HCT116 (cell line): ENCODE measurements at regions not wholly inside any gene's neighbourhood (a gene's known extent, or its start where the extent isn't known, plus 50 kb on each side); places are given as distances from the start of the nearest gene placed in this dataset.

Experiments used
- ATAC-seq: fragments of 200-7000 bp; cut with Tn5 transposase; 2 replicates; pipeline ENCODE4 v1.9.1; 2020; ENCODE audit warnings: mild to moderate bottlenecking, moderate library complexity
- BruUV-seq: library from RNA; stranded (reverse); fragments of 400-500 nt; replicated peaks from 2 replicates; lab custom pipeline; 2021; lab: Mats Ljungman, UMichigan
- CTCF ChIA-PET: fragments of 300-600 bp; sonication (Branson Sonifier 250); formaldehyde crosslinking; loops from one replicate; lab custom pipeline; 2021; ENCODE audit warnings: antibody characterized with exemption; lab: Charles Lee
- POLR2A ChIA-PET: fragments of 300-600, 350-600 bp; sonication (Branson Sonifier 250); formaldehyde crosslinking; loops from one replicate; lab custom pipeline; 2021; ENCODE audit warnings: antibody characterized with exemption; lab: Charles Lee
- RAD21 ChIA-PET, 2 experiments: fragments of 300-600 bp; sonication (Branson Sonifier 250); formaldehyde crosslinking; loops; one replicate each; lab custom pipeline; 2023; ENCODE audit warnings: low total read pairs in 2 of 2; ENCODE audit not compliant: uncharacterized antibody in 2 of 2, unreplicated experiment in 2 of 2, low non-redundant PET in 1 of 2; lab: Charles Lee
- DNase-seq: peaks from one replicate; pipeline ENCODE4 v3.0.0-alpha.2; 2010; ENCODE audit warnings: low read depth, low spot score
- H2AFZ ChIP-seq: fragments of 200-600 bp; shearing (Covaris generic), sonication (generic); 2 replicates; pipeline ENCODE4 v1.6.1; 2017; ENCODE audit warnings: low read depth, mixed run types, mixed read lengths, antibody characterized with exemption, low read length; ENCODE audit not compliant: poor library complexity, severe bottlenecking
- H3K27ac ChIP-seq: 2 replicates; pipeline ENCODE4 v1.5.1; 2012; ENCODE audit warnings: low read depth, low read length
- H3K27me3 ChIP-seq: fragments of 200-600 bp; sonication (generic); 2 replicates; pipeline ENCODE4 v1.6.1; 2016; ENCODE audit warnings: mixed run types, low read length, mixed read lengths; ENCODE audit not compliant: insufficient read depth
- H3K36me3 ChIP-seq, 2 experiments: fragments of 200-500 bp in 1 of 2; fragments of 200-600 bp in 1 of 2; sonication (Bioruptor generic) in 1 of 2; sonication (generic) in 1 of 2; 2 replicates each; pipeline versions ENCODE4 v1.5.1 to v1.6.1; 2014 to 2016; ENCODE audit warnings: low read length in 2 of 2, inconsistent platforms in 1 of 2, mixed read lengths in 1 of 2, mixed run types in 1 of 2; ENCODE audit not compliant: insufficient read depth in 2 of 2, control insufficient read depth in 1 of 2
- H3K4me1 ChIP-seq, 2 experiments: fragments of 200-600 bp in 1 of 2; sonication (generic) in 1 of 2; 2 replicates each; pipeline versions ENCODE4 v1.5.1 to v1.6.1; 2012 to 2017; ENCODE audit warnings: low read length in 2 of 2, inconsistent platforms in 1 of 2, mild to moderate bottlenecking in 1 of 2, mixed read lengths in 1 of 2, mixed run types in 1 of 2, moderate library complexity in 1 of 2; ENCODE audit not compliant: insufficient read depth in 2 of 2, control insufficient read depth in 1 of 2
- H3K4me2 ChIP-seq: fragments of 200-600 bp; sonication (generic); 2 replicates; pipeline ENCODE4 v1.6.1; 2017; ENCODE audit warnings: mixed run types, low read length, mixed read lengths
- H3K4me3 ChIP-seq, 2 experiments: fragments of 200-600 bp in 1 of 2; sonication (generic) in 1 of 2; replicated peaks in 1 of 2; 2 replicates each; pipeline ENCODE4 v1.5.1; 2011 to 2016; ENCODE audit warnings: low read length in 2 of 2, control low read depth in 1 of 2, low read depth in 1 of 2, mild to moderate bottlenecking in 1 of 2, mixed read lengths in 1 of 2, mixed run types in 1 of 2
- H3K79me2 ChIP-seq: fragments of 200-600 bp; sonication (generic); 2 replicates; pipeline ENCODE4 v1.6.1; 2017; ENCODE audit warnings: mild to moderate bottlenecking, mixed run types, low read length, moderate library complexity, mixed read lengths; ENCODE audit not compliant: insufficient read depth
- H3K9ac ChIP-seq: fragments of 200-600 bp; sonication (generic); 2 replicates; pipeline ENCODE4 v1.6.1; 2016; ENCODE audit warnings: low read length, mixed read lengths
- H3K9me2 ChIP-seq: fragments of 200-600 bp; sonication (generic), shearing (Covaris generic); 2 replicates; pipeline ENCODE4 v1.6.1; 2017; ENCODE audit warnings: mixed run types, mild to moderate bottlenecking, moderate library complexity; ENCODE audit not compliant: insufficient read depth
- H3K9me3 ChIP-seq, 2 experiments: fragments of 200-500 bp in 1 of 2; fragments of 200-600 bp in 1 of 2; sonication (Bioruptor generic) in 1 of 2; sonication (generic) in 1 of 2; 2 replicates each; pipeline ENCODE4 v1.6.1; 2014 to 2017; ENCODE audit warnings: low read length in 2 of 2, mixed read lengths in 2 of 2, inconsistent platforms in 1 of 2, low read depth in 1 of 2, mild to moderate bottlenecking in 1 of 2, mixed run types in 1 of 2, moderate library complexity in 1 of 2; ENCODE audit not compliant: control insufficient read depth in 1 of 2, insufficient read depth in 1 of 2
- H4K20me1 ChIP-seq: fragments of 200-600 bp; sonication (generic), shearing (Covaris generic); 2 replicates; pipeline ENCODE4 v1.6.1; 2017; ENCODE audit warnings: mixed run types, mild to moderate bottlenecking, moderate library complexity; ENCODE audit not compliant: insufficient read depth
- CBX3 ChIP-seq: IDR thresholded peaks from 2 replicates; pipeline ENCODE4 v1.6.1; 2012; ENCODE audit warnings: low read depth
- CEBPB ChIP-seq: IDR thresholded peaks from 2 replicates; pipeline ENCODE4 v1.6.1; 2012; ENCODE audit warnings: low read depth
- CTCF ChIP-seq, 3 experiments: fragments of 200-600 bp in 1 of 3; sonication (generic) in 1 of 3; IDR thresholded peaks in 2 of 3; conservative IDR thresholded peaks in 1 of 3; 2 replicates each; pipeline ENCODE4 v1.5.1; 2012 to 2017; ENCODE audit warnings: low read depth in 2 of 3, low read length in 2 of 3, antibody characterized with exemption in 1 of 3, borderline replicate concordance in 1 of 3, control low read depth in 1 of 3, mild to moderate bottlenecking in 1 of 3, mixed read lengths in 1 of 3, mixed run types in 1 of 3, moderate library complexity in 1 of 3; ENCODE audit not compliant: insufficient read depth in 1 of 3
- EGR1 ChIP-seq: IDR thresholded peaks from 2 replicates; pipeline ENCODE4 v1.6.1; 2012; ENCODE audit warnings: low read depth
- EZH2 ChIP-seq: fragments of 200-600 bp; sonication (generic); IDR thresholded peaks from 2 replicates; pipeline ENCODE4 v1.6.1; 2017; ENCODE audit warnings: antibody characterized with exemption, mixed run types
- EZH2phosphoT487 ChIP-seq: fragments of 200-600 bp; IDR thresholded peaks from 2 replicates; pipeline ENCODE4 v1.6.1; 2018; ENCODE audit warnings: antibody characterized with exemption, borderline replicate concordance
- JUND ChIP-seq: IDR thresholded peaks from 2 replicates; pipeline ENCODE4 v1.6.1; 2012
- RAD21 ChIP-seq: IDR thresholded peaks from 2 replicates; pipeline ENCODE4 v1.6.1; 2012; ENCODE audit warnings: low read depth, mild to moderate bottlenecking
- SIN3A ChIP-seq: IDR thresholded peaks from 2 replicates; pipeline ENCODE4 v1.6.1; 2012; ENCODE audit warnings: low read depth
- SP1 ChIP-seq: IDR thresholded peaks from 2 replicates; pipeline ENCODE4 v1.6.1; 2012; ENCODE audit warnings: low read depth
- YY1 ChIP-seq: IDR thresholded peaks from 2 replicates; pipeline ENCODE4 v1.6.1; 2011; ENCODE audit warnings: low read length, low read depth, moderate library complexity, mild to moderate bottlenecking; ENCODE audit not compliant: insufficient replicate concordance; ENCODE audit errors: extremely low read depth
- ZBTB33 ChIP-seq: IDR thresholded peaks from 2 replicates; pipeline ENCODE4 v1.6.1; 2011; ENCODE audit warnings: mild to moderate bottlenecking, low read length, moderate library complexity; ENCODE audit not compliant: insufficient replicate concordance; ENCODE audit errors: extremely low read depth
- ZFX ChIP-seq: fragments of 450-650 bp; IDR thresholded peaks from 2 replicates; pipeline ENCODE4 v1.6.1; 2017
- intact Hi-C: fragments of 100-400 bp; cut with micrococcal nuclease; formaldehyde crosslinking; loops from 2 replicates; pipeline ENCODE4 v1.10.0; 2022
- TF ChIP-seq, protein P1 (sequence below): IDR thresholded peaks from 2 replicates; pipeline ENCODE4 v1.6.1; 2012
- TF ChIP-seq, protein P2 (sequence below): IDR thresholded peaks from 2 replicates; pipeline ENCODE4 v1.6.1; 2012; ENCODE audit warnings: low read depth

- no TSS peak for BruUV-seq
- Histone ChIP-seq H3K4me3 (no peak overlapping the region), H3K27me3 (peaks cover 34% of the 10 kb centered on the region), H3K9me3 (no peaks in the 10 kb centered on the region), H2AFZ (no peak overlapping the region), H3K4me1 (no peaks in the 10 kb centered on the region), H3K9me2 (no peaks in the 10 kb centered on the region), H3K36me3 (no peaks in the 10 kb centered on the region), H3K9ac (no peak overlapping the region), H3K79me2 (no peaks in the 10 kb centered on the region), H3K4me2 (no peak overlapping the region), H3K27ac (no peak overlapping the region), H4K20me1 (no peaks in the 10 kb centered on the region)
- no peak for ATAC-seq
- intact Hi-C loops = no loop called here
- POLR2A ChIA-PET = no interaction called here
- RAD21 ChIA-PET = no interaction called here
- CTCF ChIA-PET = no interaction called here
- DNase-seq = no peak
- TF ChIP-seq YY1 (no peak), CBX3 (no peak), JUND (no peak), ZFX (no peak), EZH2 (no peak), EZH2phosphoT487 (no peak), SIN3A (no peak), CTCF (IDR thresholded peaks at IDR 0.05 in 2 of 3, conservative IDR thresholded peaks at IDR 0.05 in 1 of 3; ENCODE audit: borderline replicate concordance in 1 of 3, insufficient read depth in 1 of 3, low read depth in 2 of 3, low read length in 2 of 3) (no peak), CEBPB (no peak), ZBTB33 (no peak), RAD21 (no peak), SP1 (no peak), EGR1 (no peak)
- TF ChIP-seq, protein P1, sequence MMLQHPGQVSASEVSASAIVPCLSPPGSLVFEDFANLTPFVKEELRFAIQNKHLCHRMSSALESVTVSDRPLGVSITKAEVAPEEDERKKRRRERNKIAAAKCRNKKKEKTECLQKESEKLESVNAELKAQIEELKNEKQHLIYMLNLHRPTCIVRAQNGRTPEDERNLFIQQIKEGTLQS = no peak
- TF ChIP-seq, protein P2, sequence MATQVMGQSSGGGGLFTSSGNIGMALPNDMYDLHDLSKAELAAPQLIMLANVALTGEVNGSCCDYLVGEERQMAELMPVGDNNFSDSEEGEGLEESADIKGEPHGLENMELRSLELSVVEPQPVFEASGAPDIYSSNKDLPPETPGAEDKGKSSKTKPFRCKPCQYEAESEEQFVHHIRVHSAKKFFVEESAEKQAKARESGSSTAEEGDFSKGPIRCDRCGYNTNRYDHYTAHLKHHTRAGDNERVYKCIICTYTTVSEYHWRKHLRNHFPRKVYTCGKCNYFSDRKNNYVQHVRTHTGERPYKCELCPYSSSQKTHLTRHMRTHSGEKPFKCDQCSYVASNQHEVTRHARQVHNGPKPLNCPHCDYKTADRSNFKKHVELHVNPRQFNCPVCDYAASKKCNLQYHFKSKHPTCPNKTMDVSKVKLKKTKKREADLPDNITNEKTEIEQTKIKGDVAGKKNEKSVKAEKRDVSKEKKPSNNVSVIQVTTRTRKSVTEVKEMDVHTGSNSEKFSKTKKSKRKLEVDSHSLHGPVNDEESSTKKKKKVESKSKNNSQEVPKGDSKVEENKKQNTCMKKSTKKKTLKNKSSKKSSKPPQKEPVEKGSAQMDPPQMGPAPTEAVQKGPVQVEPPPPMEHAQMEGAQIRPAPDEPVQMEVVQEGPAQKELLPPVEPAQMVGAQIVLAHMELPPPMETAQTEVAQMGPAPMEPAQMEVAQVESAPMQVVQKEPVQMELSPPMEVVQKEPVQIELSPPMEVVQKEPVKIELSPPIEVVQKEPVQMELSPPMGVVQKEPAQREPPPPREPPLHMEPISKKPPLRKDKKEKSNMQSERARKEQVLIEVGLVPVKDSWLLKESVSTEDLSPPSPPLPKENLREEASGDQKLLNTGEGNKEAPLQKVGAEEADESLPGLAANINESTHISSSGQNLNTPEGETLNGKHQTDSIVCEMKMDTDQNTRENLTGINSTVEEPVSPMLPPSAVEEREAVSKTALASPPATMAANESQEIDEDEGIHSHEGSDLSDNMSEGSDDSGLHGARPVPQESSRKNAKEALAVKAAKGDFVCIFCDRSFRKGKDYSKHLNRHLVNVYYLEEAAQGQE = no peak
Observed at GRCh38 chr1:14452551-14452950, 145.9 kb upstream of the KAZN start.
